Fibroblast of gingiva (primary cell): ENCODE measurements at regions not wholly inside any gene's neighbourhood (a gene's known extent, or its start where the extent isn't known, plus 50 kb on each side); places are given as distances from the start of the nearest gene placed in this dataset.

Experiments used
- DNase-seq: peaks from one replicate; pipeline ENCODE4 v3.0.0-alpha.2; 2011; ENCODE audit warnings: low read depth

GRCh38 chr17:36864827-36865430 is 72.3 kb upstream of the LHX1 start:
- DNase-seq: no peak

GRCh38 chr17:36867716-36868341 is 69.4 kb upstream of the LHX1 start:
- DNase-seq: no peak

GRCh38 chr17:36868777-36869176 is 68.5 kb upstream of the LHX1 start:
- no peak for DNase-seq

GRCh38 chr17:36869441-36869840 is 67.8 kb upstream of the LHX1 start:
- no peak for DNase-seq

- no peak for DNase-seq
Measured at GRCh38 chr17:36869856-36870719, 67.2 kb upstream of the LHX1 start.

GRCh38 chr17:36870720-36870999 is 66.6 kb upstream of the LHX1 start:
- DNase-seq: no peak

GRCh38 chr17:36875698-36876293 is 61.5 kb upstream of the LHX1 start:
- DNase-seq: no peak

- no peak for DNase-seq
Measured at GRCh38 chr17:36876966-36877365, 60.3 kb upstream of the LHX1 start.

- no peak for DNase-seq
Measured at GRCh38 chr17:36877771-36878170, 59.5 kb upstream of the LHX1 start.

GRCh38 chr17:36878216-36878615 is 59.1 kb upstream of the LHX1 start:
- DNase-seq: no peak

- DNase-seq: no peak
Measured at GRCh38 chr17:36879027-36879426, 58.2 kb upstream of the LHX1 start.

GRCh38 chr17:36879624-36880131 is 57.6 kb upstream of the LHX1 start:
- DNase-seq: no peak

- no peak for DNase-seq
Measured at GRCh38 chr17:36880268-36880905, 56.9 kb upstream of the LHX1 start.

- DNase-seq: no peak
Measured at GRCh38 chr17:36881323-36881722, 56.0 kb upstream of the LHX1 start.

GRCh38 chr17:36884495-36885152 is 52.7 kb upstream of the LHX1 start:
- DNase-seq: no peak

- DNase-seq: no peak
Measured at GRCh38 chr17:36885153-36885735, 52.0 kb upstream of the LHX1 start.

GRCh38 chr17:36885771-36886377 is 51.4 kb upstream of the LHX1 start:
- DNase-seq: no peak
